HUDEP-2 (cell line): ENCODE measurements at regions not wholly inside any gene's neighbourhood (a gene's known extent, or its start where the extent isn't known, plus 50 kb on each side); places are given as distances from the start of the nearest gene placed in this dataset.
"Not testable (repeated sequence)": the region's sequence is repeated elsewhere in the genome, so short reads cannot be mapped to it uniquely, and the experiment has no call there.

Experiments
- DNase-seq, 76 experiments: peaks; one replicate each; lab custom pipeline; 2025; ENCODE audit not compliant: unreplicated experiment in 76 of 76; lab: John Stamatoyannopoulos, UW

DNA sequence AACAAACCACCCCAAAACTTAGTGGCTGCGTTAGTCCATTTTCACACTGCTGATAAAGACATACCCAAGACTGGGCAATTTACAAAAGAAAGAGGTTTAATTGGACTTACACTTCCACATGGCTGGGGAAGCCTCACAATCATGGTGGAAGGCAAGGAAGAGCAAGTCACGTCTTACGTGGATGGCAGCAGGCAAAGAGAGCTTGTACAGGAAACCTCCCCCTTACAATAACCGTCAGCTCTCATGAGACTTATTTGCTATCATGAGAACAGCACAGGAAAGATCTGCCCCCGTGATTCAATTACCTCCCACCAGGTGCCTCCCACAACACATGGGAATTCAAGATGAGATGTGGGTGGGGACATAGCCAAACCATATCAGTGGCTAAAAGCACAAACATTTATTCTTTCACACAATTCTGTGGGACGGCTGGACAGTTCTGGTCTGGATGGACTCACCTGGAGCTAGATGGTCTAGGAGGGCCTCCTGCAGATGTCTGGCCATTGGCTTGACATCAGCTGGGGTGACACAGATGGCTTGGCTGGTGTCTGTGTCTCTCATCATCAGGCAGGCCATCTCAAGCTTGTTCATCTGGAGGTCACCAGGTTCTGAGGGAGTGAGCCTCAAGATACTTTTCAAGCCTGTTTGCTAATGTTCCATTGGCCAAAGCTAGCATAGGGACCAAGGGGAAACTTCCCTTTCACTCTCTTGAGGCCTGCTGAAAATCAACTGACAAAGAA lies 104.1 kb downstream of the SMIM20 start:
- DNase-seq, result not testable (repeated sequence)

DNA sequence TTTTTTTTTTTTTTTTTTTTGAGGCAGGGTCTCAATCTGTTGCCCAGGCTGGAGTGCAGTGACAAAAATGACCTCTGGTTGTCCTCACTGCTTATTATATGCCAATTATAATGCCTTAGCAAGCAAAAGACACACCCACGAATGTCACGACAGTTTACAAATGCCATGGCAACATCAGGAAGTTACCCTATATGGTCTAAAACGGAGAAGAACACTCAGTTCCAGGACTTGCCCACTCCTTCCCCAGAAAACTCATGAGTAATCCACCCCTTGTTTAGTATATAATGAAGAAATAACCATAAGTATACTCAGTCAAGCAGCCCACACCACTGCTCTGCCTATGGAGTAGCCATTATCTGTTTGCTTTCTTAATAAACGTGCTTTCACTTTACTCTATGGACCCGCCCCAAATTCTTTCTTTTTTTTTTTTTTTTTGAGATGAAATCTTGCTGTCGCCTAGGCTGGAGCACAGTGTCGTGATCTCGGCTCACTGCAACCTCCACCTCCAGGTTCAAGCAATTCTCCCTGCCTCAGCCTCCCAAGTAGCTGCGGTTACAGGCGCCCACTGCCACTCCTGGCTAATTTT lies 106.2 kb downstream of the SMIM20 start:
- peak in 3 of 76 experiments; percentile 1 to 7 (median 4) for DNase-seq

DNA sequence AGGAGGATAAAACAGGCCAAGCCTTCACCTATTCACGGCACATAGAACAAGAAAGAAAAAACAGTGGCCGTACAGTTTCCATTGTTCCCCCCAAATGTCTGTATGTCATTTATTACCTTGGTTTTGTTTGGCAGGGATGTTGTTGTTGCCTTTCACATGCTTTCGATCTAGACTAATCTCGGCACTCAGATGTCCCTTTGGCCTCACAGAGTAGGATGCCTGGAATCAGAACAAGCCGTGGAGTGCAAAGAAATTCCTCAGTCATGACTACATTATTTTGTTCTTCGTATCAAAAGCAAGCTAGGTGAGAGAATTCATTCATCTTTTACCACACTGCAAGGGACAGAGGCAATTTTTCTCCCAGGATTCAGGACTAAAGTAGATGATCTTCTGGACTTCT lies 106.9 kb downstream of the SMIM20 start:
- no peak for DNase-seq

DNA sequence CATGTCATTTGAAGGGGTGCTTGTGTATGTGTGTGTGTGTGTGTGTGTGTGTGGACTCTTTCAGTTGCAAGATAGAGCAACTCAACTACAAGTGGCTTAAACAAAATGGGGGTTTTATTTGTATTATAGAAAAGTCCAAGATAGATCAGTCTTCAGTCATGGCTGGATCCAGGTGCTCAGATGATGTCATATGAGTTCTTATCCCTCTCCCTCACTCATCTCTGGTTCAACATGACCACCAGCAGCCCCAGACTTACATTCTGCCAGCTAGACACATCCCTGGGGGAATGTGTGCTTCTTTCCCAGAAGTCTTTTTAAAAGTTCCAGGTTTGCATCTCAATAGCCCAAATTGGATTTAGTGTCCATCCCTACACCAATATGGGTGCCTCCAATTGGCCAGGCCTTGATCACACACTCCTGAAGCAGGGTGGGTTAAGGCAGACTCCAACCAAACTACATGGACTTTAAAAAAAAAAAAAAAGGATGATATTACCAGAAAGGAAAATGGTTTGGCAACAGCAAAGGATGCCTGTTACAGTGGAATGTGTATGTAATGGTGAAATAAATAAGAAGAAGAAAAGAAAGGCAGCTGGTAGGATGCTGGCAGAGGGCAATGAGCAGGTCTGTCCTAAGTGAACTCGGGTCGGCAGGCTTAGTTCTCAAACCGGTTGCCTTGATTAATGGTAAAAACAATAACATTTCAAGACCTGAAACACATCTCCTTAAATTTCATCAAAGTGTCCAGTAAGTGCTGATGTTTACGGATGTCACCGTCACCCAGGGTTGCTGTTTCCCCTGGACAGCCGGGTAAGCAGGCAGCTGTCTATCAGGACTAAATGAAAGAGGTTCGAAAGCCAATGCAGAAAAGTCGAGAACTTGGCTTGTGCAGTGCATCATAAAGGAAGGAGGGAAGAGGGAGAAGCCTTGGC lies 107.7 kb downstream of the SMIM20 start:
- DNase-seq, result no peak

GRCh38 chr4:26022346-26023202 lies 108.6 kb downstream of the SMIM20 start:
- DNase-seq, result no peak

GRCh38 chr4:26023203-26023972 lies 109.4 kb downstream of the SMIM20 start:
- no peak for DNase-seq

DNA sequence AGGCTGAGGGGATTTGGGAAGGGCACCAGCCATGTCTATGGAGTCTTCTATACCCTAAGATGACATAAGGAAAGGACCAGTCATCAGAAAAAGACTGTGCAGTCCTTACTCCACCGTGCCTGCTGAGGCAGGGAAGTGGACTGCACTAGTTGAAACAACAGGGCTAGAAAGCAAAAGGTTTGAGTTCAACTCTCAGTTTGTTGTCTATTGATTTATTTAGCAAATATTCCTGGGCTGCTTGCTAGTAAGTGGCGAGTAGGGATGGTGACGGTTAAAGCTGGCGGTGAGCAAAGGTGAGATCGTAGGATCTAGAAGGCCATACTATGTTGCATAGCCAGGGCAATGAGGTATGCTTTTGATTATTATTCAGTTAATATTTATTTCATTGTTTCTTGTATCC lies 110.1 kb downstream of the SMIM20 start:
- no peak for DNase-seq

DNA sequence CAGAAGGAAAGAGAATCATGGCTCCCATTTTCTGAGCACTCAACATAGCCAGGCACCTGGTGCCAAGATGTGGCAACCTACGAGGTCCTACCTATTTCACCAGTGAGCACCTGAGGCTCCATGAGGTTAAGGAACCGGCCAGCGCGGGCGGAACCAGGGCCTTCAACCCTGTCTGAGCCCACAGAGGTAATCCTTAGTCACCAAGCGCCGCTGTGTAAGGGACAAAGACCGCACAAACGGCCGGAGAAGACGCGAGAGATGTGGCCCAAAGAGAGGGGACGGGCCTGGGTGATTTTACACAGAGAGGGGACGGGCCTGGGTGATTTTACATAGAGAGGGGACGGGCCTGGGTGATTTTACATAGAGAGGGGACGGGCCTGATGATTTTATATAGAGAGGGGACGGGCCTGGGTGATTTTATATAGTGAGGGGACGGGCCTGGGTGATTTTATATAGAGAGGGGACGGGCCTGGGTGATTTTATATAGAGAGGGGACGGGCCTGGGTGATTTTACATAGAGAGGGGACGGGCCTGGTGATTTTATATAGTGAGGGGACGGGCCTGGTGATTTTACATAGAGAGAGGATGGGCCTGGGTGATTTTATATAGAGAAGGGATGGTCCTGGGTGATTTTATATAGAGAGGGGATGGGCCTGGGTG lies 114.2 kb downstream of the SMIM20 start:
- DNase-seq, result no peak

- DNase-seq, result peak in 3 of 76 experiments; percentile 2 to 3 (median 2)
Measured at GRCh38 chr4:26028793-26029567, 115.0 kb downstream of the SMIM20 start.

DNA sequence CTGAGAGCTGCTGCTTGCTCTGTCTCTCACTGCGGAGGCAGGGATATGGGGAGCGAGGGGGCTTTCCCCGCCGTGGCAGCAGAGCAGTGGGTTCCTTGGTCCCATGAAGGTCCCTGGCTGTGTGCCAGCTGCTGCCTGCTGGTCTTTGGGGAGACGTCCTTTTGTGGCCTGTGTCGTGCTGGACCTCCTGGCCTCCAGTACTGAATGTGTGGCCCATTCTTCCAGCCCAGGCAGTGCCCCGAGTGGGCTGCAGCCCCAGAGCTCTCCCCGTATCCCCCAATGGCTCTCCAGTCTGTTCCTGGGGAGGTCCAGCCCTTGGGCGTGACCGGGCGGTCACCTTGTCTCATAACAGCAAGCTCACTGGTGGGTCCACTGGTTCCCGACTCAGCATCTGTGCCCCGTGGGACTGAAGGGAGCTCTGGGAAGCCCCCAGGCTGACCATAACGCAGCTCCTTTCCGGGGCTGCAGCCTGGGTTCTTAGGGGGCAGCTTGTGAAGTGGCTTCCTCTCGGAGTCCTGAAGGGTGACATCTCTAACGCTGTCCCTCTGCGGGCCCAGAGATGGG lies 115.6 kb downstream of the SMIM20 start:
- DNase-seq, result no peak

DNA sequence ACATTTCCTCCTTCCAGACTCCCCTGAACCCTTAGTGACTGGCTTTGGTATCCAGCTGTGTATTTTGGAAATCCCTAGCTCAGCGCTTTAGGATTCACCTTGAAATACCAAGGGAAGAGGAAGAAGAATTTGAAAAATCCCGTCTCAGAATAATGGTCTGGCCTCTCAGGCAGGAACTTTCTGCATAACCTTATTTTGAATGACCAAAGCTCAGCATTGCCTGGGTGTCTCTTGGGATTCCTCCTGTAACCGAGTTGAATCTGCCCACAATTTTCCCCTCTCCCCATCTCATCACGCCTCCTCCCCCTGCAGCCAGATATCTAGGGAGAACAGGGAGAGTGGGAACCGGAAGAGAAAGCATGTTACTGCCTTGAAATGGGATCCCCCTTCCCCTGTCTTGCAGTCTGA lies 116.2 kb downstream of the SMIM20 start:
- no peak for DNase-seq

DNA sequence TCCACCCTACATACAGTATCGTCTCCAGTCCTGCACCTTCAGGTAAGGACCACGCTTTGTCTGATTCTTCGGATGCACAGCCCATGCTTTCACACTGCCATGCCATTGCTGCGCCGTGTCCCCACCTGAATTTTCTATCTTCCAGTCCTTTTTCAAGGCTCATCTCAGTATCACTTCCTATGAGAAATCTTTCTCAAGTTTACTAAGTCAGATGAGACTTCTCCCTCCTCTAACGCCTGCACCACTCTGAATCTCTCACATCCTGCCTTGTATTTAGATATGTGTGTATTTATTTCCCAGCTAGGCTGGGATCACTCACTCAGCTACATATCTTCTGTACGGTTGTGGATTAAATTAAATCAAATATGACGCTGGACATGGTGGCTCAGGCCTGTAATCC lies 116.8 kb downstream of the SMIM20 start:
- no peak for DNase-seq

GRCh38 chr4:26031704-26032103 lies 117.7 kb downstream of the SMIM20 start:
- DNase-seq, result no peak

GRCh38 chr4:26032142-26032541 lies 118.1 kb downstream of the SMIM20 start:
- no peak for DNase-seq

- no peak for DNase-seq
Measured at GRCh38 chr4:26032630-26033317, 118.8 kb downstream of the SMIM20 start.

DNA sequence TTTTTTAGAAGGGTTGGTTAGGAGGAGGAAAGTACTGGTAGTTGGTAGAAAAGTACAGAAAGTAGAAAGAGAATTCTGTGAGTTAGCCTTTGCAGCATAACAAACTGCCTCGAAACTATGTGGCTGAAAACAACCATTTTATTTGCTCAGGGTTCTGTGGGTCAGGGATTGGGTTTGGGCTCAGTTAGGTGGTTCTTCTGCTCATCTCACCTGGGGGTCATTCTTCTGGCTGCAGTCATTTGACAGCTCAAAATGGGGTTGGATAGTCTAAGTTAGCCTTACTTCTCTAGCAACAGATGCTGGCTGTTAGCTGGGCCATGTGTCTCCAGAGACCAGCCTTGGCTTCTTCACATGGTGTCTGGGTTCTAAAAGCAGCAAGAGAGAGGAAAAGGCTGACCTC lies 119.4 kb downstream of the SMIM20 start:
- DNase-seq, result no peak

DNA sequence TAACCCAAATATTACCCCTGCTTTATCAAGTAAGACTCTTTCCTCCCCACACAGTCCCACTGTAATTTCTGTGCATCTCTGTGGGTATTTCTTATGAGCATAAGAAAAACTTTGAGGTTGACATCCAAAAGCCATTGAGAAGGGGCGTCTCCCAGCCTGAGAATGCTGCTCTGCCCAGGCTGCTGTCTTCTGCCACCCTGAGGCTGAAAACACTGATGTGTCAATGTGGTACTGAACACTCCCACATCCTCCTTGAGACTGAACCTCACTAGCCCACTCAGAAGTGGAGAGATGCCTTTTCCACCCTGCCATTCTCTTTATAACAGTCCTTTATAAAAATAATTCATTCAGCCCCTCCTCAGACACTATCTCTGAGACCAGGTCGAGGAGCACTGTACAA lies 120.8 kb downstream of the SMIM20 start:
- no peak for DNase-seq

GRCh38 chr4:26035921-26036320 lies 121.9 kb downstream of the SMIM20 start:
- no peak for DNase-seq
